ENCODE measurements at regions not wholly inside any gene's neighbourhood (a gene's known extent, or its start where the extent isn't known, plus 50 kb on each side); places are given as distances from the start of the nearest gene placed in this dataset.

DNA sequence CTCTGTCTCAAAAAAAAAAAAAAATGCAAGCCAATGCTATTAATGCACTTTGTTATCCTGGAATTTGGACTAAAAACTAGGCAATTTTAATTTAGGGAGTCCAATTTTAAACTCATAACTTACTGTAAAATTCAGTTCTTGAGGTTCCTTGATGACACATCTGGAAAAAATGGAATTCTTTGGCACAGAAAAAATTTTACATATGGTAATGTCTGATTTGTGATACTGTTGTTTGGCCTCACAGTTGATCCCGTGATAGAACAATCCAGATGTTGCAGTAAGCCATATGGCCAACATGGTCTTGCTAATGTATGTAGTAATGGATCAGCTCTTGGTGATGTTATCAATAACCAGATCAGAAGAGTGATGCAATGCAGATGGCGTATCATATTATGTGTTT is 1089.8 kb downstream of the FLRT2 start:
- CTCF ChIA-PET: no interaction called here
- 100% methylated on average over 1 of the region's 2 CpGs for WGBS (ENCODE audit: insufficient coverage)
- H3K9me3 ChIP-seq (ENCODE audit: control extremely low read depth in 1 of 5, control insufficient read depth in 4 of 5, insufficient read depth in 2 of 5, low read depth in 1 of 5, low read length in 4 of 5): no peaks in the 10 kb centered on the region

DNA sequence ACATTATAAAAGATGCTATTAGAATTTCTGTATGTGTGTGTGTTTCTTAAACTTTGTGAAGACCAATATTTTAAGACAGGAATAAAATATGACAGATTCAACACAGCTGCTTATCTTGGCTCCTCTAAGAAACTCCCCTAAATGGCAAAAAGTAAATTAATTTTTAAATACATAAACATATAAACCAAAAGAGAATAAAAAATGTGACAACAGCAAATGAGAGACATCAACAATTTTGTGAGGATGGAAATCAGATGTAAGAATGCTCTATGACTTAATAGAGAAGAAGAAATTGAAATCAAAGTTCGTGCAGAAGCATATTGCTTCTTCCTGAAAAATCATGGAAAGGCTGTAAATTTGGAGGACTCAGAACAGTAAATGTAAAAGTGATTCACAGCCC is 1083.8 kb downstream of the FLRT2 start:
- ChIA-PET CTCF (no interaction called here), POLR2A (interaction anchor here (0.6 kb wide), 1 partner anchor 1954 kb away, joined by 3 read pairs; no protein-coding TSS in a partner anchor)
- no peak overlapping the region for H3K27ac ChIP-seq (ENCODE audit: insufficient read depth in 1 of 2, low read depth in 1 of 2, low read length in 2 of 2, poor library complexity in 1 of 2, severe bottlenecking in 2 of 2)
- H3K9me3 ChIP-seq (ENCODE audit: control extremely low read depth in 1 of 5, control insufficient read depth in 4 of 5, insufficient read depth in 2 of 5, low read depth in 1 of 5, low read length in 4 of 5): no peaks in the 10 kb centered on the region
- no peaks in the 10 kb centered on the region for H3K36me3 ChIP-seq (ENCODE audit: control insufficient read depth in 4 of 4, insufficient read depth in 4 of 4, low read length in 3 of 4)
- no peaks in the 10 kb centered on the region for H3K4me1 ChIP-seq (ENCODE audit: control extremely low read depth in 1 of 4, control insufficient read depth in 4 of 4, insufficient read depth in 4 of 4, low read length in 3 of 4)
- WGBS (ENCODE audit: insufficient coverage): no CpG with 5 or more reads among the region's 1 CpG
- H3K27me3 ChIP-seq (replicated peaks in 2 of 5; ENCODE audit: control insufficient read depth in 4 of 5, insufficient read depth in 5 of 5, low read length in 4 of 5): no peaks in the 10 kb centered on the region
- H3K4me3 ChIP-seq (ENCODE audit: control insufficient read depth in 1 of 7, extremely low read depth in 1 of 7, insufficient read depth in 4 of 7, low read depth in 2 of 7, low read length in 6 of 7): no peak overlapping the region
- no peak for DNase-seq

More for the DNA sequence above, 1089.8 kb downstream of the FLRT2 start:
- H3K36me3 ChIP-seq (ENCODE audit: control insufficient read depth in 4 of 4, insufficient read depth in 4 of 4, low read length in 3 of 4): no peaks in the 10 kb centered on the region
- H3K27me3 ChIP-seq (replicated peaks in 2 of 5; ENCODE audit: control insufficient read depth in 4 of 5, insufficient read depth in 5 of 5, low read length in 4 of 5): no peaks in the 10 kb centered on the region
- no peak overlapping the region for H3K4me3 ChIP-seq (ENCODE audit: control insufficient read depth in 1 of 7, extremely low read depth in 1 of 7, insufficient read depth in 4 of 7, low read depth in 2 of 7, low read length in 6 of 7)
- no peaks in the 10 kb centered on the region for H3K4me1 ChIP-seq (ENCODE audit: control extremely low read depth in 1 of 4, control insufficient read depth in 4 of 4, insufficient read depth in 4 of 4, low read length in 3 of 4)
- POLR2A ChIA-PET: no interaction called here
- DNase-seq: no peak
- no peak overlapping the region for H3K27ac ChIP-seq (ENCODE audit: insufficient read depth in 1 of 2, low read depth in 1 of 2, low read length in 2 of 2, poor library complexity in 1 of 2, severe bottlenecking in 2 of 2)

DNA sequence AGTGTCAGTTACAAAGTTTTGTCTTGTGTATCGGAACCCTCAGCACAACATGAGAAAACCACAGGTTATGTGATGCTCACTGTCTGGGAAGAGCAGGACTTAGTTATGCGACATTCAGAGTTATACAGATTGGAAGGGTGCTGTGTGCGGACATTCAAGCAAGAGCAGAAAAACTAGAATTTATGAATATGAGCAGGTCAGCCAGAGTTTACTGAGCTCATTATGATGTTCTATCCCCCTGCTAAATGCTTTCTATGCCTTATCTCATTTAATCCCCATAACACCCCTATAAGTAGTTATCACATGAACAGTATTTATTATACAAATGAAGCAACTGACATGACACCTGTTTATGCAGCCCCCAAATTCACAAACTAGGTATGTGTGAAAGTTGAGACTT is 1083.2 kb downstream of the FLRT2 start:
- no peak overlapping the region for H3K27ac ChIP-seq (ENCODE audit: insufficient read depth in 1 of 2, low read depth in 1 of 2, low read length in 2 of 2, poor library complexity in 1 of 2, severe bottlenecking in 2 of 2)
- CTCF ChIA-PET: interaction anchor here (0.6 kb wide), 1 partner anchor 31 kb away, joined by 3 read pairs; no protein-coding TSS in a partner anchor
- no peaks in the 10 kb centered on the region for H3K9me3 ChIP-seq (ENCODE audit: control extremely low read depth in 1 of 5, control insufficient read depth in 4 of 5, insufficient read depth in 2 of 5, low read depth in 1 of 5, low read length in 4 of 5)
- H3K4me3 ChIP-seq (ENCODE audit: control insufficient read depth in 1 of 7, extremely low read depth in 1 of 7, insufficient read depth in 4 of 7, low read depth in 2 of 7, low read length in 6 of 7): no peak overlapping the region
- POLR2A ChIA-PET: interaction anchor here (0.6 kb wide), 1 partner anchor 1953 kb away, joined by 3 read pairs; no protein-coding TSS in a partner anchor
- DNase-seq: no peak
- H3K4me1 ChIP-seq (ENCODE audit: control extremely low read depth in 1 of 4, control insufficient read depth in 4 of 4, insufficient read depth in 4 of 4, low read length in 3 of 4): no peaks in the 10 kb centered on the region
- WGBS (ENCODE audit: insufficient coverage): 97% methylated on average over 3 of the region's 3 CpGs
- H3K27me3 ChIP-seq (replicated peaks in 2 of 5; ENCODE audit: control insufficient read depth in 4 of 5, insufficient read depth in 5 of 5, low read length in 4 of 5): no peaks in the 10 kb centered on the region
- no peaks in the 10 kb centered on the region for H3K36me3 ChIP-seq (ENCODE audit: control insufficient read depth in 4 of 4, insufficient read depth in 4 of 4, low read length in 3 of 4)

DNA sequence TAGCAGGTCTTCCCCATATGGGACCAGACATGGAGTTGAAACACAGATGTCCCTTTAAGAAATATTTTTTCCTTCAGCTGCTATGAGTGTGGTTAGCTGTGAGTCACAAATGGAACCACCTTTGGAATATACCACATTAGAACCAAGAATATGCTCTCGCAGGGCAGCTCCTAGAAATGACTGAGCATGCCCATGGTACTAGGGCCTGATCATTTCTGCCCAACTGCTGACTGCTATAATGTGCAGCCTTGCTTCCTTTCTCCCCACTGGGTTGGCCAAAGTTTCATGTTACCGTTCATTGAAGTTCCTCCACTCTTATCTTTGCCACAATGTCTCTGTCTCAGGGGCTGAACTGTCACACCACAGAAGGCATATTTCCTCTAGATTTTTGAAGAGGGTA is 1074.6 kb downstream of the FLRT2 start:
- WGBS (ENCODE audit: insufficient coverage): 72% methylated on average over 2 of the region's 2 CpGs
- H3K27ac ChIP-seq (ENCODE audit: insufficient read depth in 1 of 2, low read depth in 1 of 2, low read length in 2 of 2, poor library complexity in 1 of 2, severe bottlenecking in 2 of 2): no peak overlapping the region
- H3K36me3 ChIP-seq (ENCODE audit: control insufficient read depth in 4 of 4, insufficient read depth in 4 of 4, low read length in 3 of 4): no peaks in the 10 kb centered on the region
- ChIA-PET CTCF (no interaction called here), POLR2A (no interaction called here)
- H3K4me3 ChIP-seq (ENCODE audit: control insufficient read depth in 1 of 7, extremely low read depth in 1 of 7, insufficient read depth in 4 of 7, low read depth in 2 of 7, low read length in 6 of 7): no peak overlapping the region
- DNase-seq: peak in 2 of 3 donors; percentile 1 to 10
- no peaks in the 10 kb centered on the region for H3K4me1 ChIP-seq (ENCODE audit: control extremely low read depth in 1 of 4, control insufficient read depth in 4 of 4, insufficient read depth in 4 of 4, low read length in 3 of 4)
- no peaks in the 10 kb centered on the region for H3K9me3 ChIP-seq (ENCODE audit: control extremely low read depth in 1 of 5, control insufficient read depth in 4 of 5, insufficient read depth in 2 of 5, low read depth in 1 of 5, low read length in 4 of 5)
- no peaks in the 10 kb centered on the region for H3K27me3 ChIP-seq (replicated peaks in 2 of 5; ENCODE audit: control insufficient read depth in 4 of 5, insufficient read depth in 5 of 5, low read length in 4 of 5)

DNA sequence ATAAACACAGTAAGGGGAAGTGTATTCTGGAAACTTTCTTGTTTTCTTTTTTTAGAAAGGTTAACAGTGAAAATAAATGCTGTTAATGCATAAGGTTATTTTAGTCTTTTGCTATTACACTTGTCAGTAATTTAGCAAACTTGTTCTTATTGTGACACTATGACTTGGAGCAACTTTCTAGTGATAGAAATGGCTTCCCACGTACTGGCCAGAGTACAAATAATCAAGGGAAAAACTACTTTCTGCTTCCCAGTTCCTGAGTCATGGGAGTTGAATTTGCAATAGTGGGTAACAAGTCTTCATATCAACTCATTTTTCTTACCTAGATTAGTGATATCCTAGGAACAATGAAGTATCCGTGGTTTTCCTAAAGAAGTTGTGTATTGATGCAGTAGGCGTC is 1072.3 kb downstream of the FLRT2 start:
- CTCF ChIA-PET: no interaction called here
- 100% methylated on average over 1 of the region's 3 CpGs for WGBS (ENCODE audit: insufficient coverage)
- H3K9me3 ChIP-seq (ENCODE audit: control extremely low read depth in 1 of 5, control insufficient read depth in 4 of 5, insufficient read depth in 2 of 5, low read depth in 1 of 5, low read length in 4 of 5): no peaks in the 10 kb centered on the region
- POLR2A ChIA-PET: no interaction called here
- no peaks in the 10 kb centered on the region for H3K36me3 ChIP-seq (ENCODE audit: control insufficient read depth in 4 of 4, insufficient read depth in 4 of 4, low read length in 3 of 4)
- no peak overlapping the region for H3K27ac ChIP-seq (ENCODE audit: insufficient read depth in 1 of 2, low read depth in 1 of 2, low read length in 2 of 2, poor library complexity in 1 of 2, severe bottlenecking in 2 of 2)
- DNase-seq: no peak
- H3K4me3 ChIP-seq (ENCODE audit: control insufficient read depth in 1 of 7, extremely low read depth in 1 of 7, insufficient read depth in 4 of 7, low read depth in 2 of 7, low read length in 6 of 7): no peak overlapping the region
- H3K27me3 ChIP-seq (replicated peaks in 2 of 5; ENCODE audit: control insufficient read depth in 4 of 5, insufficient read depth in 5 of 5, low read length in 4 of 5): no peaks in the 10 kb centered on the region
- H3K4me1 ChIP-seq (ENCODE audit: control extremely low read depth in 1 of 4, control insufficient read depth in 4 of 4, insufficient read depth in 4 of 4, low read length in 3 of 4): no peaks in the 10 kb centered on the region

DNA sequence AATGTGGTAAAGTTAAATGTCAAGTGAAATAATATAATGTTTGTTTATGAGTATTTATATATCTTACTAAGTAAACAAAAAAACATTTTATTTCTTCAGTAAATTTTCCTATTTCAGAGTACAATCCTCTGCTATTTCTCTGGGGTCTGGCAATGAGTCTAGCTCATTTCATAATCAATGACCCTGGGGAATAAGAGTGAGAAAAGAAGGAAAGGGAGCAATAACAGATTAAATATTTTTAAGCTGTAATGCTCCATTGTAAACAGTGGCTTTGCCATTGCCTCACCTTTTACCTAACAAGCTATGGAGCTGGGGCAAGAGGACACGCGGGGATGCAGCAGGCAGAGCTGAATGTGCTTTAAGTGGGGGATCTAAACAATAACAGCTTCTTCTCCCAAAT is 1071.9 kb downstream of the FLRT2 start:
- ChIA-PET CTCF (no interaction called here), POLR2A (no interaction called here)
- Histone ChIP-seq H3K27ac (ENCODE audit: insufficient read depth in 1 of 2, low read depth in 1 of 2, low read length in 2 of 2, poor library complexity in 1 of 2, severe bottlenecking in 2 of 2) (no peak overlapping the region), H3K36me3 (ENCODE audit: control insufficient read depth in 4 of 4, insufficient read depth in 4 of 4, low read length in 3 of 4) (no peaks in the 10 kb centered on the region), H3K9me3 (ENCODE audit: control extremely low read depth in 1 of 5, control insufficient read depth in 4 of 5, insufficient read depth in 2 of 5, low read depth in 1 of 5, low read length in 4 of 5) (no peaks in the 10 kb centered on the region), H3K4me3 (ENCODE audit: control insufficient read depth in 1 of 7, extremely low read depth in 1 of 7, insufficient read depth in 4 of 7, low read depth in 2 of 7, low read length in 6 of 7) (no peak overlapping the region), H3K4me1 (ENCODE audit: control extremely low read depth in 1 of 4, control insufficient read depth in 4 of 4, insufficient read depth in 4 of 4, low read length in 3 of 4) (no peaks in the 10 kb centered on the region), H3K27me3 (replicated peaks in 2 of 5; ENCODE audit: control insufficient read depth in 4 of 5, insufficient read depth in 5 of 5, low read length in 4 of 5) (no peaks in the 10 kb centered on the region)
- DNase-seq: no peak
- no CpG with 5 or more reads among the region's 2 CpGs for WGBS (ENCODE audit: insufficient coverage)

DNA sequence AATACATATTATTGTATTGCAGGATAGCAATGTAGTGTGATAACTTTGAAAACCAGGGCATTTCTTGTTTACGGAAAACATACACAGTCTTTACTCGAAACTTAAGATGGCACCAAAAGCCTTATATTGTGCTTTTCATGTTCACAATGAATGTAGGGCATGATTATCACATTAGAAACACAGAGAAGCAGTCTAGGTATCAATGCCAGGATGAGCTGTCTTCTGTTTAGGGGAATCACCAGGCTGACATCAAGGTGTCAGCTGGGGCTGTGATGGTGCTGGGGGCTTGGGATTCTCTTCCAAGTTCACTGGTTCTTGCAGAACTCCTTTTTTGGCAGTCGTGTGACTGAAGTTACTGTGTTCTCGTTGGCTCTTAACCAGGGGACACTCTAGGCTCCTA is 1067.3 kb downstream of the FLRT2 start:
- ChIA-PET CTCF (no interaction called here), POLR2A (interaction anchor here (0.7 kb wide), 1 partner anchor 74 kb away, joined by 5 read pairs; no protein-coding TSS in a partner anchor)
- DNase-seq: no peak
- Histone ChIP-seq H3K4me1 (ENCODE audit: control extremely low read depth in 1 of 4, control insufficient read depth in 4 of 4, insufficient read depth in 4 of 4, low read length in 3 of 4) (no peaks in the 10 kb centered on the region), H3K27ac (ENCODE audit: insufficient read depth in 1 of 2, low read depth in 1 of 2, low read length in 2 of 2, poor library complexity in 1 of 2, severe bottlenecking in 2 of 2) (no peak overlapping the region), H3K27me3 (replicated peaks in 2 of 5; ENCODE audit: control insufficient read depth in 4 of 5, insufficient read depth in 5 of 5, low read length in 4 of 5) (no peaks in the 10 kb centered on the region), H3K36me3 (ENCODE audit: control insufficient read depth in 4 of 4, insufficient read depth in 4 of 4, low read length in 3 of 4) (no peaks in the 10 kb centered on the region), H3K4me3 (ENCODE audit: control insufficient read depth in 1 of 7, extremely low read depth in 1 of 7, insufficient read depth in 4 of 7, low read depth in 2 of 7, low read length in 6 of 7) (no peak overlapping the region), H3K9me3 (ENCODE audit: control extremely low read depth in 1 of 5, control insufficient read depth in 4 of 5, insufficient read depth in 2 of 5, low read depth in 1 of 5, low read length in 4 of 5) (no peaks in the 10 kb centered on the region)
- WGBS (ENCODE audit: insufficient coverage): 100% methylated on average over 2 of the region's 4 CpGs

Data from common myeloid progenitor, CD34-positive (primary cell).